HCT116 (cell line): ENCODE measurements at regions not wholly inside any gene's neighbourhood (a gene's known extent, or its start where the extent isn't known, plus 50 kb on each side); places are given as distances from the start of the nearest gene placed in this dataset.

Source experiments
- CTCF ChIP-seq, 3 experiments: fragments of 200-600 bp in 1 of 3; sonication (generic) in 1 of 3; IDR thresholded peaks in 2 of 3; conservative IDR thresholded peaks in 1 of 3; 2 replicates each; pipeline ENCODE4 v1.5.1; 2012 to 2017; ENCODE audit warnings: low read depth in 2 of 3, low read length in 2 of 3, antibody characterized with exemption in 1 of 3, borderline replicate concordance in 1 of 3, control low read depth in 1 of 3, mild to moderate bottlenecking in 1 of 3, mixed read lengths in 1 of 3, mixed run types in 1 of 3, moderate library complexity in 1 of 3; ENCODE audit not compliant: insufficient read depth in 1 of 3
- ELF1 ChIP-seq: IDR thresholded peaks from 2 replicates; pipeline ENCODE4 v1.6.1; 2012; ENCODE audit warnings: low read depth, borderline replicate concordance
- EZH2 ChIP-seq: fragments of 200-600 bp; sonication (generic); IDR thresholded peaks from 2 replicates; pipeline ENCODE4 v1.6.1; 2017; ENCODE audit warnings: antibody characterized with exemption, mixed run types
- MAX ChIP-seq: IDR thresholded peaks from 2 replicates; pipeline ENCODE4 v1.6.1; 2012
- POLR2A ChIP-seq: IDR thresholded peaks from 2 replicates; pipeline ENCODE4 v1.7.0; 2011; ENCODE audit warnings: borderline replicate concordance; ENCODE audit not compliant: insufficient read depth, insufficient read length; ENCODE audit errors: extremely low read depth
- TCF7L2 ChIP-seq: IDR thresholded peaks from 2 replicates; pipeline ENCODE4 v1.7.0; 2011; ENCODE audit warnings: borderline replicate concordance, inconsistent platforms; ENCODE audit not compliant: insufficient read depth, insufficient read length; ENCODE audit errors: extremely low read depth
- ZNF274 ChIP-seq: fragments of 200-500 bp; sonication (Bioruptor generic); IDR thresholded peaks from 2 replicates; pipeline ENCODE4 v1.6.1; 2014; ENCODE audit warnings: mild to moderate bottlenecking, low read depth, low read length, inconsistent platforms

DNA sequence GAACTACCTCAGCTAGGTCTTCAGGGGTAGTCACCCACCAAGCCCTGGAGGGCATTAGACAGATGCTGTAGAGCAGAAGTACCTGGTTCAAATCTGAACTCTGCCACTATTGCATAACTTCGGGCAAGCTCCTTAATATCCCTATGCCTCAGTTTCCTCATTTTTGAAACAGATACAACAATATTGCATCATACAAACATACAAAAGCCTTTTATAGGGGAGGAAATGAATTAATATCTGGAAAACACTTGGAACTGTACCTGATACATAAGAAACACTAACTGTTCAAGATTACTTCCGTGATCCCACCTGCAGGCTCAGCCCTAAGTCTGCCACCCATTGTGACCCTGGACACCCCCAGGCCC is 166.1 kb downstream of the EFNB1 start:
- TF ChIP-seq CTCF (IDR thresholded peaks at IDR 0.05 in 2 of 3, conservative IDR thresholded peaks at IDR 0.05 in 1 of 3; ENCODE audit: borderline replicate concordance in 1 of 3, insufficient read depth in 1 of 3, low read depth in 2 of 3, low read length in 2 of 3) (no peak), MAX (no peak), ZNF274 (no peak), TCF7L2 (no peak), POLR2A (no peak), EZH2 (no peak), ELF1 (no peak)
